HL-60 (cell line): ENCODE measurements at regions not wholly inside any gene's neighbourhood (a gene's known extent, or its start where the extent isn't known, plus 50 kb on each side); places are given as distances from the start of the nearest gene placed in this dataset.

Source experiments
- DNase-seq, 2 experiments: peaks; one replicate each; pipeline ENCODE4 v3.0.0-alpha.2; 2010 to 2020; ENCODE audit warnings: low read depth in 1 of 2, low spot score in 1 of 2
- H3K27ac ChIP-seq: fragments of 250-450 bp; sonication (Bioruptor Pico); replicated peaks from 2 replicates; pipeline ENCODE4 v1.5.1; 2020; ENCODE audit warnings: mild to moderate bottlenecking, moderate library complexity
- H3K27me3 ChIP-seq: fragments of 250-450 bp; sonication (Bioruptor Pico); 2 replicates; pipeline ENCODE4 v1.5.1; 2021; ENCODE audit warnings: mild to moderate bottlenecking, moderate library complexity; ENCODE audit not compliant: insufficient read depth, poor library complexity, severe bottlenecking
- H3K4me3 ChIP-seq: replicated peaks from 2 replicates; pipeline ENCODE4 v1.5.1; 2011; ENCODE audit warnings: mild to moderate bottlenecking, control low read depth, low read length; ENCODE audit not compliant: insufficient read depth
- GABPA ChIP-seq: IDR thresholded peaks from 2 replicates; pipeline ENCODE4 v1.6.1; 2012; ENCODE audit warnings: low read depth
- POLR2AphosphoS5 ChIP-seq: IDR thresholded peaks from 2 replicates; pipeline ENCODE4 v1.6.1; 2012; ENCODE audit warnings: low read depth
- SPI1 ChIP-seq: IDR thresholded peaks from 2 replicates; pipeline ENCODE4 v1.6.1; 2012; ENCODE audit warnings: low read depth, mild to moderate bottlenecking, borderline replicate concordance
- TF ChIP-seq, protein P1 (sequence below): IDR thresholded peaks from 2 replicates; pipeline ENCODE4 v1.6.1; 2012; ENCODE audit warnings: low read depth; ENCODE audit not compliant: insufficient replicate concordance
- TF ChIP-seq, protein P2 (sequence below): IDR thresholded peaks from one replicate; pipeline ENCODE4 v1.5.1; 2011; ENCODE audit warnings: low read length, control low read depth, inconsistent platforms; ENCODE audit not compliant: insufficient read depth

- Histone ChIP-seq H3K27ac (no peak overlapping the region), H3K27me3 (no peaks in the 10 kb centered on the region), H3K4me3 (no peak overlapping the region)
- TF ChIP-seq GABPA (no peak), POLR2AphosphoS5 (no peak), SPI1 (no peak)
- TF ChIP-seq, protein P1, sequence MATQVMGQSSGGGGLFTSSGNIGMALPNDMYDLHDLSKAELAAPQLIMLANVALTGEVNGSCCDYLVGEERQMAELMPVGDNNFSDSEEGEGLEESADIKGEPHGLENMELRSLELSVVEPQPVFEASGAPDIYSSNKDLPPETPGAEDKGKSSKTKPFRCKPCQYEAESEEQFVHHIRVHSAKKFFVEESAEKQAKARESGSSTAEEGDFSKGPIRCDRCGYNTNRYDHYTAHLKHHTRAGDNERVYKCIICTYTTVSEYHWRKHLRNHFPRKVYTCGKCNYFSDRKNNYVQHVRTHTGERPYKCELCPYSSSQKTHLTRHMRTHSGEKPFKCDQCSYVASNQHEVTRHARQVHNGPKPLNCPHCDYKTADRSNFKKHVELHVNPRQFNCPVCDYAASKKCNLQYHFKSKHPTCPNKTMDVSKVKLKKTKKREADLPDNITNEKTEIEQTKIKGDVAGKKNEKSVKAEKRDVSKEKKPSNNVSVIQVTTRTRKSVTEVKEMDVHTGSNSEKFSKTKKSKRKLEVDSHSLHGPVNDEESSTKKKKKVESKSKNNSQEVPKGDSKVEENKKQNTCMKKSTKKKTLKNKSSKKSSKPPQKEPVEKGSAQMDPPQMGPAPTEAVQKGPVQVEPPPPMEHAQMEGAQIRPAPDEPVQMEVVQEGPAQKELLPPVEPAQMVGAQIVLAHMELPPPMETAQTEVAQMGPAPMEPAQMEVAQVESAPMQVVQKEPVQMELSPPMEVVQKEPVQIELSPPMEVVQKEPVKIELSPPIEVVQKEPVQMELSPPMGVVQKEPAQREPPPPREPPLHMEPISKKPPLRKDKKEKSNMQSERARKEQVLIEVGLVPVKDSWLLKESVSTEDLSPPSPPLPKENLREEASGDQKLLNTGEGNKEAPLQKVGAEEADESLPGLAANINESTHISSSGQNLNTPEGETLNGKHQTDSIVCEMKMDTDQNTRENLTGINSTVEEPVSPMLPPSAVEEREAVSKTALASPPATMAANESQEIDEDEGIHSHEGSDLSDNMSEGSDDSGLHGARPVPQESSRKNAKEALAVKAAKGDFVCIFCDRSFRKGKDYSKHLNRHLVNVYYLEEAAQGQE = no peak
- TF ChIP-seq, protein P2, sequence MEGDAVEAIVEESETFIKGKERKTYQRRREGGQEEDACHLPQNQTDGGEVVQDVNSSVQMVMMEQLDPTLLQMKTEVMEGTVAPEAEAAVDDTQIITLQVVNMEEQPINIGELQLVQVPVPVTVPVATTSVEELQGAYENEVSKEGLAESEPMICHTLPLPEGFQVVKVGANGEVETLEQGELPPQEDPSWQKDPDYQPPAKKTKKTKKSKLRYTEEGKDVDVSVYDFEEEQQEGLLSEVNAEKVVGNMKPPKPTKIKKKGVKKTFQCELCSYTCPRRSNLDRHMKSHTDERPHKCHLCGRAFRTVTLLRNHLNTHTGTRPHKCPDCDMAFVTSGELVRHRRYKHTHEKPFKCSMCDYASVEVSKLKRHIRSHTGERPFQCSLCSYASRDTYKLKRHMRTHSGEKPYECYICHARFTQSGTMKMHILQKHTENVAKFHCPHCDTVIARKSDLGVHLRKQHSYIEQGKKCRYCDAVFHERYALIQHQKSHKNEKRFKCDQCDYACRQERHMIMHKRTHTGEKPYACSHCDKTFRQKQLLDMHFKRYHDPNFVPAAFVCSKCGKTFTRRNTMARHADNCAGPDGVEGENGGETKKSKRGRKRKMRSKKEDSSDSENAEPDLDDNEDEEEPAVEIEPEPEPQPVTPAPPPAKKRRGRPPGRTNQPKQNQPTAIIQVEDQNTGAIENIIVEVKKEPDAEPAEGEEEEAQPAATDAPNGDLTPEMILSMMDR = no peak
- DNase-seq = no peak
These were observed 628.0 kb upstream of the NRSN1 start for GRCh38 chr6:23498013-23498412.

- Histone ChIP-seq H3K4me3 (no peak overlapping the region), H3K27me3 (no peaks in the 10 kb centered on the region), H3K27ac (no peak overlapping the region)
- TF ChIP-seq GABPA (no peak), POLR2AphosphoS5 (no peak), SPI1 (no peak)
- TF ChIP-seq, protein P1 = no peak
- TF ChIP-seq, protein P2 = no peak
- DNase-seq = no peak
These were observed 626.5 kb upstream of the NRSN1 start for GRCh38 chr6:23499549-23499948.

DNA sequence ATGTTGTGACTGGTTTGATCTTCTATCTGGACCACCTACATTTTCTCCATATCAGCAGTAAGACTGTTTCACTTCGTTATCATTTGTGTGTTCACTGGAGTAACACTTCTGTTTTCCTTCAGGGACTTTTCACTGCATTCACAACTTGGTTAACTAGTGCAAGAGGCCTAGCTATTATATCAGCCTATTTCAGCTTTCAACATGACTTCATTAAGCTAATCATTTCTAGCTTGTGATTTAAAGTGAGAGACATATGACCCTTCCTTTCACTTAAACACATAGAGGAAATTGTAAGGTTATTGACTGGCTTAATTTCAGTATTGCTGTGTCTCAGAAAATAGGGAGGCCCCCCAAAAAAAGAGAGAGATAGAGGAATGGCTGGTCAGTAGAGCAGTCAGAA, 622.8 kb upstream of the NRSN1 start:
- no peak for DNase-seq
- Histone ChIP-seq H3K4me3 (no peak overlapping the region), H3K27me3 (no peaks in the 10 kb centered on the region), H3K27ac (no peak overlapping the region)
- TF ChIP-seq SPI1 (no peak), POLR2AphosphoS5 (no peak)

- TF ChIP-seq GABPA (no peak), SPI1 (no peak), POLR2AphosphoS5 (no peak)
- TF ChIP-seq, protein P1 = no peak
- TF ChIP-seq, protein P2 = no peak
- Histone ChIP-seq H3K4me3 (no peak overlapping the region), H3K27me3 (no peaks in the 10 kb centered on the region), H3K27ac (no peak overlapping the region)
- DNase-seq = no peak
These were observed 621.0 kb upstream of the NRSN1 start for GRCh38 chr6:23505026-23505425.
